GM18517 (cell line): ENCODE measurements at regions not wholly inside any gene's neighbourhood (a gene's known extent, or its start where the extent isn't known, plus 50 kb on each side); places are given as distances from the start of the nearest gene placed in this dataset.
"Not testable (repeated sequence)": the region's sequence is repeated elsewhere in the genome, so short reads cannot be mapped to it uniquely, and the experiment has no call there.

ENCODE experiments used
- ATAC-seq: cut with Tn5 transposase; IDR thresholded peaks from one replicate; pipeline ENCODE4 v1.9.1; 2021; ENCODE audit warnings: mild to moderate bottlenecking, moderate library complexity; ENCODE audit not compliant: unreplicated experiment

DNA sequence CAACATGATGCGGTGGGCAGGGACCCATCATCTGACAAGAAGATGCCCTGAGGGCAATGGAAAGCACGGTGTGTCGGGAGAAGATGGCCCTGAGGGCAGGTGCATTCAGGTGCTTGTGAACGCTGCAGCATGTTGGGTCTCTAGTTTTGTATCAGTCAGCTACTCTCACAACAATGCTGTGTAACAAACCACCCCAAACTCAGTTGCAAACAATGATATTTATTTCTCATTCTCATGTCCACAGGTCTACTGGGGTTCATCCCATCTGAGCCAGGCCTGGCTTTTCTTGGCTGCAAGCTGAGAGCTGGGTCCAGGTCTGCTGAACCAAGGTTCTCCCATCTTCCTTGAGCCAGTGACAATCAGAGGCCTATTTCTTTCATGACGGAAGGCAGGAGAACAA, 461.6 kb downstream of the PREX1 start:
- ATAC-seq, result no peak

DNA sequence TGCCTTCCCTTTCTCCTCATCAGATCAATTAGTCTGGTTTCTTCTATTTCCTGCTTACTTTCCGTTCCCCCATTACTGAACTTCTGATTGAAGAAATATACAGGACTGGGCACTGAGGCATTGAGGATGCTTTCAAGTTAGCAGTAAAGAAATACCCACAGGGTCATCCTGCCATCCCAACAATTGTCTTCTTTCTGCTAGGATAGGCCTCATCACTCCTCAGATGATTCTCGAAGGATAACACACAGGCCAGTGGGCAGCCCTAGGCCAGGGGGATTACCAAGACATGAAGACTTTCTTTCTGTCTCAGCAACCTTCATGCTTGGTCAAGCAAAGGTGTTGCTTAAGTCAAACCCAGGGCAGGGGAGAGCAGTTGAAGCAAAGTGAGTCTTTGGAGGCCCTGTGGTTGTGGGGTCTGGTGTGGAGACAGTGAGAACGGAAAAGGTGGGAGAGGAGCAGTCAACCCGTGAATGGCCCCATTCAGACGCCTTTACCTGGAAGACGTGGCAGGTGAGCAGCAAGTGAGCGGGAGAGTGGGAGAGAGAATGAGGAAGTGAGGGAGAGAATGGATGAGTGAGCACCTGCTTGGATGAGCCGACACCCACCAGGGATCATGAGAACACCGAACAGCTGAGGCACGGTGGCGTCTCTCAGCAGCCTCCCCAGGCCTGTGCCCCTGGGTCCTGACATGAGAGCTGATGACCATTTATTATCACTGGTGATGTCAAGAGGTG, 462.9 kb downstream of the PREX1 start:
- no peak for ATAC-seq

DNA sequence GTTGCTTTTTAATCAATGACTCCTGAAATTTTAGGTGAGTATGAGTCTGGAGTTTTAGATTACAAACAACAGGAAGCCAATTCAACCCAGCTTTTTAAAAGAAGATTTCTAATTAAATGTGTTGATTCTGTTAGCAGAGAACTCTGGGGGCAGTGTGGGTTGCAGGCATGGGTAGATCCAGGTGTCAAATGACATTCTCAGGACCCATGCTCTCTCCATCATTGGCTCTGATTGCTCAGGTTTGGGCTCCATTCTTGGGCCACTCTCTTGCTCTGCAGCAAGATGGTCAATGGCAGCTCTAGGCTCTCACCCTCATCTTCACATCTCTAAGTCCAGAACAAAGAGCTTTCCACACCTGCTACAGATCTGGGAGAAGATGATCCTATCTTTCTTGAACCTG, 463.7 kb downstream of the PREX1 start:
- no peak for ATAC-seq

DNA sequence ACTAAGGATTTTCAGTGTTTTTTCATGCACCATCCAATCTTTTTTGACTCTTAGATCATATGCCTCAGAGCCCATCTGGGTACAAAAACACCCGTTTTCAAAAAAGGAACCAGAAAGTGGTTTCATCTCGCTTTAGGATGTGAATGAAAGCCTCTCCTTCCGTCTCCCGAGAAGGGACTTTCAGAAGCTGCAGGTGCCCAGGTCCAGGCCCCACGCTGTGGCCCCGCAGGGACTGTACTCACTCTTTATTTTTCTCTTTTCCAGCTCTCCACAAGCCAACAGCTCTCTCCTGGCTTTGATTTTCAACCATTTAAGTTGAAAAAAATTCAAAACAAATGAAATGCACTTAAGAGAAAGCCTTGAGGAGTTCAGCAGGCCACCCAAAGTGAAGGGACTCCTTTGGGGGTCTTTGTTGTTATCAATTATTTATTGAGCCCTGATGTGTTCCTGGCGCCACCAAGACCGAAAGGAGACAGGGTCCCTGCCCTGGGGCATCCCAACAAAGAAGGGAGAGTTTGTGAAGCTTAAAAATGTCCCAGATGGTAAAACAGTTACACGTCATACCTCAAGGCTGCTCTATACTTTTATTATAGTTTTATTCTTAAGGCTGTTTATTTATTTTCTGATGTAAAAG, 467.3 kb downstream of the PREX1 start:
- ATAC-seq, result peak; percentile 48

DNA sequence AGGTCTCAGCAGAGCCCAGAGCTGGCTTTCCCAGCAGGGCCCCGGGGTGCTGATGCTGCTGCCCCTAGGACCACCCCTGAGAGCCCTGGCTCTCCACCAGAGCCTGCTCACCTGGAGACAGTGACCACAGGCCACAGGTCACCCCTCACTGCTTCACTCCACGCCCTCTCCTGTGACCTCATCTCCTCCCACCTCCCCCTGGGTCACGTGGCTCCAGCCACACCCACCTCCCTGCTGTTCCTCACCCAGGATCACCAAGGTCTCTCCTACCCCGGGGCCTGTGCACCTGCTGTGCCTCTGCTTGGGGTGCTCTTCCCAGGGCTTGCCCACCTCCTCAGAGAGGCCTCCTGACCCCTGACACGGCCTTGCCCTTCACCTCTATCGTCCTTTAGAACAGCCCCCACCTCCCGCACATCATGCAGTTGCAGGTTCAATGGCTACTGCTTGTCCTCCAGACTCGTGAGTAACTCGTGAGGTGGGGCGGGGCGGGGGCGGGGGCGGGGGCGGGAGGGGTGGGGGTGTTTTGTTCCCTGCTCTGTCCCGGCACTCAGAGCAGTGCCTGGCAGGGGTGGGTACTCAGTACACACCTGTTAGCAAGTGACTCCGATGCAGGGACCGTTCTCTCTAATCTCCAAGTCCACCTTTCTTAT, 468.0 kb downstream of the PREX1 start:
- peak; percentile 49 for ATAC-seq

DNA sequence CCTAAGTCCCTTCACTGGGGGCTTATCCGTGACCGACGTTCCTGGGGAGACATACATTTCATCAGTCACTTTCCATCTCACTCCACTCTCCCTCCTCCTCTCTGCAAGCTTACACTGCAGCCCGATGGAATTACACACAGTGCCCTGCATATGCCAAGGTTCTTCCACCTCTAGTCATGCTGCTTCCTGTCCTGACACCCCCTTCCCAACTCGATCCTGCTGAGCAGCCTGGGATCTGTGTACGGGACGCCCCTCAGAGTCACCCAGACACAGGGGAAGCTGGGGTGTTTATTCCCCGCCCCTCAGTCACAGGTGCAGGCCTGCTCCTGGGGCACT, 468.8 kb downstream of the PREX1 start:
- not testable (repeated sequence) for ATAC-seq

DNA sequence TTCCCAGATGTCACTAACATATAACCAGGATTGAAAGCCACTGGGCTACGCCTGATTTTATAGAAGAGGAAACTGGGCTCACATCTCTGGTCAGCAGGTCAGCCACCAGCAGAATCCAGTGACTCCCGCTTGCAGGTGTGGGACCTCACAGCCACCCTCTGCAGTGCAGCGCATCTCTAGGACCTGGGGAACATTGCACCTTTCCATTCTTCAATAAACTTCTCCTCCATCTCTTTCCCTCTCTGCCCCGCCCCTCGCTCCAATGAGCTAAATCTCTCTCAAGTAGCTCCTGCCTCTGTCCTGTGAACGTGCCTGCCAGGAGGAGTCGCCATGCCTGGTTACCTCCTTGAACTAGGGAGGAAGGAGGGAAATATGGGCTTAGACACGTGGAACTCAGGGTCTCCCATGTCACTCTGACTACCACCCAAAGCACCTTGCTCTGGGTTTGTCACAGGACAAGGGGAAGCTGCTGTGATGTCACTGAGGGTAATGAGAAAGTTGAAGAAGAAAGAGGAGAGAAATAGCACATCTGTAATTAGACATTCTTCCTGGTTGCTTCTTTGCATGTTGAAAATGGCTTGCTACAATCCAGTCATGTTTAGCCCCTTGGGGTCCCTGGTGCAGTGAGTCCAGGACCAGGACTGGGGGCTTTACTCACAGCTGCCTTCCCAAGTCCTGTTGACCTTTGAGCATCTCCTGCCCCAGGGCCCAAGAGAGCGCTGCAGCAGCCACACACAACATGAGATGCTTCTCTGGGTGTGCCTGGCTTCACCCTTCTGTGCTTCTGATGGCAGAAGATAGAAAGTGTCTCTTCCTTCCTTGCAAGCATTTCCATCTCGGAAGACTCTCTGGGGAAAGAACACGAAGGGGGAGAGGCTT, 469.4 kb downstream of the PREX1 start:
- no peak for ATAC-seq

DNA sequence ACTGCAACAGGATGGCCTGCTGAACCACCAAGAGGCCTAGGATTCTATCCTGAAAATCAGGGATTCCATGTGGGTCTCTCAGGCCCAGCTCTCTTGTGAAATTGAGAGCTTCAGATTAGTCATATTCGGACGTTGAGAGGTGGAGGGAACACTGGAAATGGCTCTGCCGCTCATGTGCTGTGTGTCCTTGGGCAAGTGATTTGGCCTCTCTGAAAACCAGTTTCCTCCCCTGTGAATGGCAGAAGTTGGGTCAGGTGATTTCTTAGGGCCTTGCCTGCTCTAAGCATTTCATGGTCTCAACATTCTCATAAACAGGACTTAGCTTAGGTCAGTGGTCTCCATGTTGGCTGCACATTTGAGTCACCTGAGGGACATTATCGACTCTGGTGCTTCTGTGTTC, 470.1 kb downstream of the PREX1 start:
- ATAC-seq, result no peak

DNA sequence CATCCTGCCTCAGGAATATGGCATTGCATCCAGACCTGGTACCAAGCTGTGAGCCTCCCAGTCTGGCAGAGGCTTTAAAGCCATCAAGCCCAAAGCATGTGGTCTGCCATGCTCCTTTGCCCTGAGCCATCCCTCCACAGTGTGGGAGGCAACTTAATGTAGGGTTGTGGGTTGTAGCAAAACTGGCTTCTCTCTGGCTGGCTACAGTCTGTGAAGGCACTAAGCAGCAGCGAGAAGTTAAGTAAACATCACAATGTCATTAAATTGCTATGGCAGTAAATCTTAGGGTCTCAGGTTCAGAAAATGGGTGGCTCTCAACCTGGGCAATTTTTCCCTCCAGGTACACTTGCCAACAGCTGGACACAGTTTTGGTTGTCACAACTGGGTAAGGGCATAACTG, 472.9 kb downstream of the PREX1 start:
- no peak for ATAC-seq

DNA sequence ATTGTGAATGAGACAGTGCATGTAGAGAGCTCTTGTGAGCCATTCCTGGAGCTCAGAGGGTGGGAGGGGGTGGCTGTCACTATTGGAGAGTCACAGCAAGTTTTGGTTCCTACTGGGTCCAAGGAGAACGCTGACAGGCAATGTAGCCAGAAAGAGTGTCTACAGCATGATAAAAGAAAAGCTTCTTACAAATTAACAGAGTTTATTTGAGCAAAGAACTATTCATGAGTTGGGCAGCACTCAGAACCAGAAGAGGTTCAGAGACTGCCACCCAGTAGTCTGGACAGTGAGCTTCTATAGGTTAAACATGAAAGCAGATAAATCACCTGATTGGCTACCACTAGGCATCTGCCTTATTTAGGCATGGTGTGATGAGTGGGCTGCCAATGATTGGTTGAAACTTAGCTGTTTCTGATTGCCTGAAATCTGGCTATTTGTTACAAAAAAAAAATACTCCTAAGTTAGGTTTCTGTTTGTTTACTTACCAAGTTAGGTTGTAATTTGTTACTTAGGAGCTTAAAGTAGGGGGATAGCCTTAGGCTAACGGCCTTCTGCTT, 473.4 kb downstream of the PREX1 start:
- no peak for ATAC-seq

DNA sequence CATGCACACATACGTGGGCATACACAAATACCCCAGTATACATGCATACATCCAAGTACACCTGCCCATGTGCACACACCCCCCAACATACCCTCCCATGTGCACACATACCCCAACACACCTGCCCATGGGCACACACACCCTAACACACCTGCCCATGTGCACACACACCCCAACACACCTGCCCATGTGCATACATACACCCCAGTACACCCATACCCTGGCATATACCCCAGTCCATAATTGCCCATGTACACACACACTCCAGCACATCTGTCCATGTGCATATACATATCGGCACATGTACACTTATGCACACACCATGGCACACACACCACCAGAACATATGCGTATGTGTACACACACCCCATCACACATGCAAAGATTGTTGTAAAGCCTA, 475.2 kb downstream of the PREX1 start:
- no peak for ATAC-seq

DNA sequence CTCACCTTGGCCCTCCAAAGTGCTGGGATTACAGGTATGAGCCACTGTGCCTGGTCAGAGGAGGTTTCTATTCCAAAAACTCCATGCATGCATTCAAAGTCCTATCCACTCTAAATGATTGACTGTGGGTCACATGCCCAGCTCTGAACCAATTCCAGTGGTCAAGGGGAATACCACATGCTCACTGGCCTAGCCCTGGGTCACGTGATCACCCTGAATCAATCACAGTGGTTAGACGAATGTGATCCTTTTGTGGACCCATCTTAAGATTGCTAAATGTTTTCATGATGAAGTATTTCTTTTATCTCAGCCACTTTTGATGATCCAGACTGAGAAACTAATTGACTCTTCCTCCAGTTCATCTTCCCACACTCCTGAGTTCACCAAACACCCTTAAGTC, 475.8 kb downstream of the PREX1 start:
- no peak for ATAC-seq

DNA sequence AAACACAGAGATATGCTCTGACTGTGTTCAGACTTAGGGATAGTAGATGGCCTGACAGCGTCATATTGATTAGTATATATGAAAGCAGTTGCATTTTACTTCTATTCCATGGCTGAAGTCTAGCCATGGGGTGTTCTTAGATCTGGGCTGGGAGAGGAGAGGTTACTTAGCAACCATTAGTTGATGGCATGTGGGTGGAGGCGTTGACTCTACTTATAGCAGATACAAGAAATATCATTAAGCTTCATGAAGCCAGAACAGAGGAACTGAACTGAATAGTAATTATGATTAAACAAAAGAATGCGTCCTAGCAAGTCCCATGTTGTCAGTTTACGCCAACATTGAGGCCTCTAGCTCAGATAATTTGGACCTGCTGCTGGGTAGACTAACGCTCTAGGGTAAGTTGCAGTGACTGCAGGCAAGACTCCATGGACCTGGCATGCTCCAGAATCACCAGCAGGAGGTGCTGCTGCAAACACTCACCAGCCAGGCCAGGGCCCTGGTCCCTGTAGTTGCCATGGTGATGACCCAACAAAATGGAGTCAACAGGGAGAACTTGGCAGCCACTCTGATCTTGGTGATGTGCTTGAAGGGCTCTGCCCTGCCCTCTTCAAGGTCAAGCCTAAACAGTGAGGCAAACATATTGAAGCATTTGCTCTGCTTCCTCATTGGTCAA, 477.3 kb downstream of the PREX1 start:
- ATAC-seq, result no peak

DNA sequence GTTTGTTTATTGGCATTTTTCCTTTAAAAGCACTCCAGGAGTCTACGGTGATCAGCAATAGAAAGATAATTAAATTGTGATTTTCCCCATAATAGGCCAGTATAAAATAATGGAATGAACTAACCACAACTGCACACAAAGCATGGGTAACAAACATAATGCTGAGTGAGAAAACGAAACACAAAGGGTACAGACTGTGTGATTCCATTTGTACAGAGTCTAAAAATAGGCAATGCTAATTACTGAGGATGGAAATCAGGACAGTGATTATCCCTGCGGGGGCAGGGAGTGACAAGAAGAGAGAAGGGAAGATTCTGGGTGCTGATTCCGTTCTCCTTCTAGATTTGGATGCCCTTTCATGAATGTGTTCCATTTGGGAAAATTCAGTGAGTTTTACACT, 478.1 kb downstream of the PREX1 start:
- ATAC-seq, result no peak

DNA sequence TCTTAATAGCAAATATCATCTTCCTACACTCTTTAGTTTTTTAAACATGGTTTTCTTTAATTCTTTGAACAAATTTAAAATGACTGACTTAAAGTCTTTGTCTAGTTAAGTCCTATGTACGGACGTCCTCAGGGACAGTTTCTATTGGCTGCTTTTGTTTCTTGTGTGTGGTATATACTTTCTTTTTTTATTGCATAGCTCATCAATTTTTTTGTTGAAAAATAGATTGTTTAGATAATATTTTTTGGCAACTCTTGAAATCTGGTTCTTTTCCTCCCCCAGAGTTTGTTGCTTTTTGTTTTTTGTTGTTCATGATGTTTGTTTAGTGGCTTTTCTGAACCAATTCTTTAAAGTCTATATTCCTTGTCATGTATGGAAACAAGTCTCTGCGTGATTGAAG, 479.8 kb downstream of the PREX1 start:
- ATAC-seq, result no peak

DNA sequence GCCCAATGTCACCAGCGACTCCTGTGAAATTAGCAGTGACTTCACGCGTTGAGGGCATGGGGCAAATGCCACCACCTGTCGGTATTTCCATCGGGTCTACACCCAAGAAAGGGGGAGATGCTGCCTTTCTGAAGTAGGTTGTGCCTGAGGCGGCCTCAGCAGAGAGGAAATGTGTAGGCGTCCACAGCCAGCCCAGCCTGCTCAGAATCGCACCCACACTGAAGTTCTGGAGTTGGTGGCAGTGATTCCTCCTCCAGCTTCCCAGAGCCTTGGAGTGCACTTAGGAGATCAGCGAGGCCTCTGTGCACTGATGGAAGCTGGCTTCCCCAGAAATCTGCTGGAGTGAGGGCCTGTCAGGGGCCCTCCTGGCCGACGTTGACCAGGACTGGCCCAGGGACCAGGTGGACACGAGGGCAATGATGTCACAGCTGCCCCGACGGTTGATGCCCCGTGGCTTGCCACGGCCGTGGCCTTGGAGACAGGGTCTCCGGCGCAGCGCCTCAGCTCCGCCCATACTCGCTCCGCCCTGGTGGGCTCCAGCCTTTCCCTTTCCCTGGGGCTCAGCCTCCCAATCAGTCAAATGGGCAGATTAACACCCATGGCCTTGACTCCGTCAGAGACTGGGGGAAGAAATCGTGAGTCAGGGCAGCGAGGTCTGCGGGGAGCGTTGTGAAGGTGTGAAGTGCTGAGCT, 484.8 kb downstream of the PREX1 start:
- ATAC-seq, result no peak

DNA sequence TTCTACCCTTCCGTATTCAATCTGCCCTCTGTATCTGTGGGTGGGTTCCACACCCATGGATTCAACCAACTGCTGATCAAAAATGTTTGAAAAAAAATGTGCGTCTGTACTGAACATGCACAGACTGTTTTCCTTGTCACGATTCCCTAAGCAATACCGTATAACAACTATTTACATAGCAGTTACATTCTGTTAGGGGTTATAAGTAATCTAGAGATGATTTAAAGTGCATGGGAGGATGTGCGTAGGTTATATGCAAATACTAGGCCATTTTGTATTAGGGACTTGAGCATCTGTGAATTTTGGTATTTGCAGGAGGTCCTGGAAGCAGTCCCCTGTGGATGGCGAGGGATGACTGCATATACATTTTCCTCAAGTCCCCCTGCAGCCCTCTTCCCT, 486.9 kb downstream of the PREX1 start:
- no peak for ATAC-seq

DNA sequence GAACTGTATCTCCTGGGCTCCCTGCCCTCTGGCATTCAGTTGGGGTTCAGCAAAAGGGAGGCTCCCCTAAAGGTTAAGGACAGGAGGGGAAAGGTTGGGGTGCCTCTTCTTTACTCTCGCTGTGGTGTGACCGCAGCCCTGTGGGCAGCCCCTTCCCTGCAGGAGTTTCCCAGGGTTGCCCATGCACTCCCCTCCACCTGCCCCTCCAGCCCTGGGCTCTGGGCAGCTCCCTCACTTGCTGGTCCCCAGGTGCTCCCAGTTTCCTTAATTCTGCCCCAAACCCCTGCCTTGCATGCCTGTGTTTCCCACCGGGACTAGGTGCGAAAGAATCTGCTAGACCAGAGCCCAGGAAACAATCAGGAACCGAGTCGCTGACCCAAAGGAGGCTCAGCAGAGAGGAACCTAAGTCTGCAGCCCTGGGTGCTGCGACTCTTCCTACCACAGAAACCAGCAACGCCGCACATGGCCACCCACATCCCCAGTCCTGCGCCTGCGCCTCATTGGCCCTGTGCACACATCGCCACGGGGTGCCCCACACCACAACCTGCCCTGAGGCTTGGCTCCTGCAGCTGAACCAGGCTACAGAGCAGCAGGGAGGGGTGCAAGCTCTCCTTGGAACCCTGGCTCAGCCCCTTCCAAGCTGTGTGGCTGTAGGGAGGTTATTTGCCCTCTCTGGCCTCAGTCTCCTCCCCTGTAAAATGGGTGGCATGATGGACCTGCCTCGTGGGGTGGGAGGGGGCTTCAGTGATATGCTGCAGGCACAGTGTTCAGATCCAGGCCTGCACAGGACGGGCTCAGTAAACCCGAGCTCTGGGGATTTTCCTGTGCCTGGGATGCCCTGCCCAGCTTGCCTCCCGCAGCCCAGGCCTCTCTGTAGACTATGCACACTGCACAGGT, 487.6 kb downstream of the PREX1 start:
- no peak for ATAC-seq
